ENCODE measurements at regions not wholly inside any gene's neighbourhood (a gene's known extent, or its start where the extent isn't known, plus 50 kb on each side); places are given as distances from the start of the nearest gene placed in this dataset.

- peaks cover 13% of the 10 kb centered on the region for H3K9me3 Mint-ChIP-seq
- H3K36me3 Mint-ChIP-seq (ENCODE audit: low read depth) = peaks cover 2% of the 10 kb centered on the region
- DNase-seq = no peak
- H3K27me3 Mint-ChIP-seq = no peaks in the 10 kb centered on the region
- no peak overlapping the region for H3K4me3 Mint-ChIP-seq
- peaks cover 19% of the 10 kb centered on the region for H3K4me1 Mint-ChIP-seq
- intact Hi-C loops (cut with micrococcal nuclease) = no loop called here
- no peak overlapping the region for H3K27ac Mint-ChIP-seq
Measured at GRCh38 chr15:58380280-58380945, 51.4 kb upstream of the LIPC start.

GRCh38 chr15:58381697-58382096, 50.1 kb upstream of the LIPC start:
- H3K36me3 Mint-ChIP-seq (ENCODE audit: low read depth) = peaks cover 2% of the 10 kb centered on the region
- intact Hi-C loops (cut with micrococcal nuclease) = no loop called here
- H3K4me3 Mint-ChIP-seq = no peak overlapping the region
- H3K4me1 Mint-ChIP-seq = peaks cover 19% of the 10 kb centered on the region
- no peak for DNase-seq
- no peak overlapping the region for H3K27ac Mint-ChIP-seq
- no peaks in the 10 kb centered on the region for H3K27me3 Mint-ChIP-seq
- H3K9me3 Mint-ChIP-seq = peaks cover 13% of the 10 kb centered on the region

Measured in activated CD4-positive, alpha-beta T cell treated with anti-CD3 and anti-CD28 coated beads, Interleukin-2, amount 10 ng/mL, durations not matched to agents 24 days and 14 days (primary cell).